ENCODE measurements at regions not wholly inside any gene's neighbourhood (a gene's known extent, or its start where the extent isn't known, plus 50 kb on each side); places are given as distances from the start of the nearest gene placed in this dataset.

DNA sequence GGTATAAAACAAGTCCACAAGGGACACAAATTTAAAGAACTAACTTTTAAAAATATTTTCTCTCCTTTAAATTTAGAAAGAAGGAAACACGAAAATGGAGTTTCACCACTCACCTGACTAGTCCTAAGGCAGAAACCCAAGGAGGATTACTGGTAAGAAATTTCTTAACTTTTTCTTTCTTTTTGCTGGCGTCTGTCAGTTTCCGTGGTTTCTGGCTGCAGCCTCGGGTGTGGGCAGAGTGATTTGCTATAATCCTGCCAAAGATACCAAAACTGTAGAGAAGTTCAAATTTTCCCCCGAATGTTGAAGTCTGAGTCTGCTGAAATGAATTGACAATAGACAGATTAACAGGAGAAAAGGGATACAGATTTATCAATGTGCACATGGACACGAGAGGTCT lies 843.6 kb upstream of the ALCAM start:
- Histone ChIP-seq H3K9ac (ENCODE audit: low read length) (no peak overlapping the region), H3K27ac (ENCODE audit: low read depth, low read length) (no peak overlapping the region), H3K4me1 (ENCODE audit: control insufficient read depth, insufficient read depth, low read length) (peaks cover 26% of the 10 kb centered on the region), H3K4me3 (ENCODE audit: low read depth, low read length) (no peak overlapping the region), H3K36me3 (ENCODE audit: control insufficient read depth, insufficient read depth, low read length) (no peaks in the 10 kb centered on the region), H3K27me3 (ENCODE audit: control insufficient read depth, insufficient read depth, low read length) (no peaks in the 10 kb centered on the region), H3K9me3 (ENCODE audit: control insufficient read depth, insufficient read depth, low read depth, low read length) (peaks cover 2% of the 10 kb centered on the region; the same call in 1 of the 2 replicates)

DNA sequence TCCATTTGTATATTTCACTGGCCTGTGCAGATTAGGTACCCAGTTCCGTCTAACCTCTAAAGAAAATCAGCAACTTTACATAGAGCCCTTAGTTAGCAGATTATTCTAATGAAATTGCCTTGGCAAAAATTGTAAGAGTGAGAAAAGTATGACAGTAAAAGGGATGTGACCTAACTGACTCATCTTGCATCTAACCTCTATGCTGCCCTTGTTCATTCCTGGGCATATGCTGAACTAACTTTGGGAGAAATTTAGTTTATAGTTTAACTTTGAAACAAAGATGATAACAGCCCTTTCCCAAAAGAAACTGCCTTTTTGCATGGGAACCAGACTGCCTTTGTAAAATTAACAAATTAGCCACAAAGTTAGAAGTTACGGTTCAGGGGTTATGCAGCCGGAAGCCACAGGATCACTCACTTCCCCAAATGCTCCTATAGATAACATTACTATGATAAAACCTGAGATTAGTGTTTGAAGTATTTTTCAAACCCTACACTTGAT lies 839.8 kb upstream of the ALCAM start:
- H3K4me3 ChIP-seq (ENCODE audit: low read depth, low read length) = no peak overlapping the region
- H3K9ac ChIP-seq (ENCODE audit: low read length) = no peak overlapping the region
- H3K36me3 ChIP-seq (ENCODE audit: control insufficient read depth, insufficient read depth, low read length) = no peaks in the 10 kb centered on the region
- peaks cover 13% of the 10 kb centered on the region; the same call in 1 of the 2 replicates for H3K9me3 ChIP-seq (ENCODE audit: control insufficient read depth, insufficient read depth, low read depth, low read length)
- no peak overlapping the region for H3K27ac ChIP-seq (ENCODE audit: low read depth, low read length)
- no peaks in the 10 kb centered on the region for H3K27me3 ChIP-seq (ENCODE audit: control insufficient read depth, insufficient read depth, low read length)
- 0 out of 2 replicates have a peak, but pooled peaks cover 5% of the 10 kb centered on the region for H3K4me1 ChIP-seq (ENCODE audit: control insufficient read depth, insufficient read depth, low read length)

DNA sequence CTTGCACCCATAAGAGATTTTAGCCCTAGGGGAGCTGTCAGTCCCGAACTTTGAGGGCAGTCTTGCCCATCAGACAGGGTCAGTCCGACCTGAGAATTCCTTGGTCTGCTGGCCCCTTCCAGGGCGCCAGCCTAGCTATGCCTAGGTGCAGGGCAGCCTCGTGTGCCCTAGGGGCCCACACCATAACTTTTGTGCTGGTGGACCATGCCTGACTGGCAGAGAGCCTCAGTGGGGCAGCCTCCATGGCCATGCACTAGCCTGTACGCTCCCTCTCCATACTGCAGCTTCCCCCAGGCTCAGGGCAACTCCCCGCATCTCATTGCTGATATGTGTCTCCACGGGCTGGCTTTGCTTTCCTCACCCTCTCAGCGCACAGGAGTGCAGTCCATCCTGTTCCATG lies 835.8 kb upstream of the ALCAM start:
- Histone ChIP-seq H3K9ac (ENCODE audit: low read length) (no peak overlapping the region), H3K4me3 (ENCODE audit: low read depth, low read length) (no peak overlapping the region), H3K36me3 (ENCODE audit: control insufficient read depth, insufficient read depth, low read length) (no peaks in the 10 kb centered on the region), H3K27ac (ENCODE audit: low read depth, low read length) (no peak overlapping the region), H3K4me1 (ENCODE audit: control insufficient read depth, insufficient read depth, low read length) (no peaks in the 10 kb centered on the region), H3K9me3 (ENCODE audit: control insufficient read depth, insufficient read depth, low read depth, low read length) (peaks cover 32% of the 10 kb centered on the region; the same call in 1 of the 2 replicates), H3K27me3 (ENCODE audit: control insufficient read depth, insufficient read depth, low read length) (no peaks in the 10 kb centered on the region)

DNA sequence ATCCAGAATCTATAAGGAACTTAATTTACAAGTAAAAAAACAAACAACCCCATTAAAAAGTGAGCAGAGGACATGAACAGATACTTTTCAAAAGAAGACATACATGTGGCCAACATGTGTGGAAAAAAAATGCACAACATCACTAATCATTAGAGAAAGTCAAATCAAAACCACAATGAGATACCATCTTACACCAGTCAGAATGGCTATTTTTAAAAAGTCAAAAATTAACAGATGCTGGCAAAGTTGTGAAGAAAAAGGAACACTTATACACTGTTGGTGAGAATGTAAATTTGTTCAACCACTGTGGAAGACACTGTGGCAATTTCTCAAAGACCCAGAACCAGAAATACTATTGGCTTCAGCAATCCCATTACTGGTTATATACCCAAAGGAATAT lies 830.0 kb upstream of the ALCAM start:
- peaks cover 20% of the 10 kb centered on the region; the same call in 1 of the 2 replicates for H3K9me3 ChIP-seq (ENCODE audit: control insufficient read depth, insufficient read depth, low read depth, low read length)
- H3K27ac ChIP-seq (ENCODE audit: low read depth, low read length) = no peak overlapping the region
- H3K4me3 ChIP-seq (ENCODE audit: low read depth, low read length) = no peak overlapping the region
- H3K9ac ChIP-seq (ENCODE audit: low read length) = no peak overlapping the region
- H3K27me3 ChIP-seq (ENCODE audit: control insufficient read depth, insufficient read depth, low read length) = no peaks in the 10 kb centered on the region
- H3K36me3 ChIP-seq (ENCODE audit: control insufficient read depth, insufficient read depth, low read length) = no peaks in the 10 kb centered on the region
- no peaks in the 10 kb centered on the region for H3K4me1 ChIP-seq (ENCODE audit: control insufficient read depth, insufficient read depth, low read length)

DNA sequence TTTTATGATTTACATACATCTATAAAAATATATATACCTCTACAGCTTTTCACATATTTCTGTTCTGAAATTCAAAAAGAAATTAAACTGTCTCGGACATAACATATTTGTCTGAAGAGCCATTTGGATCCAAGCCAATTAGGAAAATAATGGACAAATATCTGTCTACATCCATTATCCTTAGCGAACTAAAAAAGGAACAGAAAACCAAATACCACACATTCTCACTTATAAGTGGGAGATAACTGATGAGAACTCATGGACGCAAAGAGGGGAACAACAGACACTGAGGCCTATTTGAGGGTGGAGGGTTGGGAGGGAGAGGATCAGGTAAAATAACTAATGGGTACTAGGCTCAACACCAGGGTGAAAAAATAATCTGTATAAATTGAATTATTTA lies 829.4 kb upstream of the ALCAM start:
- no peak overlapping the region for H3K9ac ChIP-seq (ENCODE audit: low read length)
- H3K27ac ChIP-seq (ENCODE audit: low read depth, low read length) = no peak overlapping the region
- H3K4me3 ChIP-seq (ENCODE audit: low read depth, low read length) = no peak overlapping the region
- H3K27me3 ChIP-seq (ENCODE audit: control insufficient read depth, insufficient read depth, low read length) = no peaks in the 10 kb centered on the region
- H3K9me3 ChIP-seq (ENCODE audit: control insufficient read depth, insufficient read depth, low read depth, low read length) = peaks cover 16% of the 10 kb centered on the region; the same call in 1 of the 2 replicates
- H3K36me3 ChIP-seq (ENCODE audit: control insufficient read depth, insufficient read depth, low read length) = no peaks in the 10 kb centered on the region
- no peaks in the 10 kb centered on the region for H3K4me1 ChIP-seq (ENCODE audit: control insufficient read depth, insufficient read depth, low read length)

DNA sequence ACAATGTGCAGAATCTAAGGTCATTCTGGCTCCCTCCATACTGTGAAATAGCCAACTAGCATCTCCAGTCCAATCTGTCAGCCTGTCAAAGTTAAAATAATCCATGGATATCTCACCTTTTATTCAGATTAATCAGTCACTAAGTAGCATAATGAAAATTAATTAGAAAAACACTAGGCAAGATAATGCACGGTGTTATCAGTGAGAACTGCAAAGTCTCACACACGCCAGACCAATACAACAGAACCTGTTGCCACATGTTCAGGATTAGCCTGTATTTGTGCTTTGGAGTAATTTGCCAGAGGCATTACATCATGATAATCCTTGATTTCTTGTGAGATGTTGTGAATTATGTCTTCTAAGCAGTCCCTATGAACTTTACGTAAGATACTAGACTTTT lies 820.4 kb upstream of the ALCAM start:
- H3K9ac ChIP-seq (ENCODE audit: low read length) = no peak overlapping the region
- H3K4me3 ChIP-seq (ENCODE audit: low read depth, low read length) = no peak overlapping the region
- no peak overlapping the region for H3K27ac ChIP-seq (ENCODE audit: low read depth, low read length)
- H3K4me1 ChIP-seq (ENCODE audit: control insufficient read depth, insufficient read depth, low read length) = peaks cover 40% of the 10 kb centered on the region
- peaks cover 4% of the 10 kb centered on the region; the same call in 1 of the 2 replicates for H3K27me3 ChIP-seq (ENCODE audit: control insufficient read depth, insufficient read depth, low read length)
- no peaks in the 10 kb centered on the region for H3K36me3 ChIP-seq (ENCODE audit: control insufficient read depth, insufficient read depth, low read length)
- no peaks in the 10 kb centered on the region for H3K9me3 ChIP-seq (ENCODE audit: control insufficient read depth, insufficient read depth, low read depth, low read length)

DNA sequence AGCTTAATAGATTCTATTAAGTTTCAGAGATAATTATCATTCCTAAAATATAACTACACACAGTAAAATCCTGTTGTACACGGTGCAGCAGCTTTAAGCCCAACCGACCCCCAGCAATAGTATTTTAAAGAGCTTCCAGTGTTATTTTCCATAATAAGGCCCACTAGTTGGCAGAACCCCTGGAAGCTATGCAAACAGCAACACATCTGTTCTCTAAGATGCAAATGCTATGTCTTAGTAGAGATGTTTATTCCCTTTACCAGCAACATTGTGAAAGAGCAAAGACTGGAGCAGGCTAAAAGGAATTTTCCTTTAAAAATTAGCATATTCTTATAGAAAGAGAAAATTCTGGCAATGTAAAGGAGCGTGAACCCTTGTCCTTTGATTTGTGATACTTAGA lies 819.7 kb upstream of the ALCAM start:
- Histone ChIP-seq H3K4me3 (ENCODE audit: low read depth, low read length) (no peak overlapping the region), H3K27ac (ENCODE audit: low read depth, low read length) (no peak overlapping the region), H3K27me3 (ENCODE audit: control insufficient read depth, insufficient read depth, low read length) (peaks cover 4% of the 10 kb centered on the region; the same call in 1 of the 2 replicates), H3K9ac (ENCODE audit: low read length) (no peak overlapping the region), H3K36me3 (ENCODE audit: control insufficient read depth, insufficient read depth, low read length) (no peaks in the 10 kb centered on the region), H3K9me3 (ENCODE audit: control insufficient read depth, insufficient read depth, low read depth, low read length) (no peaks in the 10 kb centered on the region), H3K4me1 (ENCODE audit: control insufficient read depth, insufficient read depth, low read length) (peaks cover 40% of the 10 kb centered on the region)

DNA sequence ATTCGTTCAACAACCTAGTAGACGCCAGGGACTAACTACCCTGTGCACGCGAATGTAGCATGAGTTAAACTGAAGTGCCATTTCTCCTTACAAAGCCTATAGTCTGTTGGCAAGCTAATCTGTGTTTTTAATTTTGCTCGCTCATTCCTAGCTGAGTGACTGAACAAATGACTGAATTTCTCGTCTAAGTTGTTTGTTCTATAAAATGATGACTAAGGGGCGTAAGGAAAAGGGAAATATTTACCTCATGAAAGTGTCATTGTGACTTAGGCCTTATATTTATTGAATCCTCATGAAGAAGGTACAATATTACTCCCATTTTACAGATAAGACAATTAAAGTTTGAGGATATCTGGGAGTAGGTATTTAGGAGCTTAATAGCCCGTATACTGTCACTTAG lies 818.3 kb upstream of the ALCAM start:
- Histone ChIP-seq H3K9me3 (ENCODE audit: control insufficient read depth, insufficient read depth, low read depth, low read length) (no peaks in the 10 kb centered on the region), H3K36me3 (ENCODE audit: control insufficient read depth, insufficient read depth, low read length) (no peaks in the 10 kb centered on the region), H3K4me1 (ENCODE audit: control insufficient read depth, insufficient read depth, low read length) (peaks cover 37% of the 10 kb centered on the region), H3K27ac (ENCODE audit: low read depth, low read length) (no peak overlapping the region), H3K9ac (ENCODE audit: low read length) (no peak overlapping the region), H3K27me3 (ENCODE audit: control insufficient read depth, insufficient read depth, low read length) (peaks cover 4% of the 10 kb centered on the region; the same call in 1 of the 2 replicates), H3K4me3 (ENCODE audit: low read depth, low read length) (no peak overlapping the region)

DNA sequence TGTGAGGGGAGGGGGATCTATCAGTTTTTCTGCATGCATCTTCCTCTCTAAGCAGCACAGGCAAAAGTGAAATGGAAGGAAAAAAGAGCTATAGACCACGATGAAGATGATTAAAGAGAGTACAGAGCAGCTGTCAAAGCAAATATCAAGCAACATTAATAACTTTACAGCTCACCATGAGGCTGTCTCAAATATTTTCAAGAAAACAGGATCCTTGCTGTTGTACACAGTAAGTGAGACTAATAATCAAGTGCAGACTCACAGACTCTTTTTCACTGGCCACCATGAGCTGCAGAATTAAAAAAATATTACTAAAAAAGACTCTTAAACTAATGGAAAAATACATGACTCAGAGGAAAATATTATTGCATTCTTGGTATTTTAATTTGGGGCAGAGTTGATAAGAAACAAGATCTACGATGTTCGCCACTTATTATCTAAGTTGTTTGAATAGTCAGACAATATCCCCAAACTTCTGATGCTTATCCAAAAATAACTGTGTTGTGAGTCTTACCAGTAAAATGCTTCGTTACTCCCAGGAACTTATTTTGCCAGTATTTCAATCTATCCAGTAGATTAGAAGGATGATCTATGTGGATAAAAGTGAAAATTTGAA lies 817.5 kb upstream of the ALCAM start:
- H3K36me3 ChIP-seq (ENCODE audit: control insufficient read depth, insufficient read depth, low read length) = no peaks in the 10 kb centered on the region
- no peak overlapping the region for H3K4me3 ChIP-seq (ENCODE audit: low read depth, low read length)
- no peak overlapping the region for H3K27ac ChIP-seq (ENCODE audit: low read depth, low read length)
- peaks cover 31% of the 10 kb centered on the region for H3K4me1 ChIP-seq (ENCODE audit: control insufficient read depth, insufficient read depth, low read length)
- H3K9me3 ChIP-seq (ENCODE audit: control insufficient read depth, insufficient read depth, low read depth, low read length) = no peaks in the 10 kb centered on the region
- no peak overlapping the region for H3K9ac ChIP-seq (ENCODE audit: low read length)
- H3K27me3 ChIP-seq (ENCODE audit: control insufficient read depth, insufficient read depth, low read length) = peaks cover 4% of the 10 kb centered on the region; the same call in 1 of the 2 replicates

DNA sequence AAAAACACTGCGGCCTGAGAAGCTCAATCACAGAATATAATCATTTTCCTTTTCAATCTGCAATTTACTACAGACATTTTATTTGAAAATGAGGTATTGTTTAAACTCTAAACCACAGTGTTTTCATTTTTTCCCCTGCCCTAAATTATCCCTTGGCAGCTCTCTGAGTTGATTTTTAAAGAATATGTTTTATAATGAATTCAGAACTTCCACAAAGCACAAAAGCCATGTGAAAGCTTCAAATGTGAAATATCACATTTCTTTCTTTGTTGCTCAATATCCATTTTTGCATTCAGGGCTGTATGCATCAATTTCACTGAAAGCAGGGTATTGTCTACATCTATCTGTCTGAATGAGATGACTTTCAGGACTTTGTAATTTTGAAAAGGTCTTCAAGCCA lies 813.6 kb upstream of the ALCAM start:
- peaks cover 7% of the 10 kb centered on the region; the same call in 1 of the 2 replicates for H3K4me1 ChIP-seq (ENCODE audit: control insufficient read depth, insufficient read depth, low read length)
- no peak overlapping the region for H3K27ac ChIP-seq (ENCODE audit: low read depth, low read length)
- no peak overlapping the region for H3K9ac ChIP-seq (ENCODE audit: low read length)
- H3K9me3 ChIP-seq (ENCODE audit: control insufficient read depth, insufficient read depth, low read depth, low read length) = no peaks in the 10 kb centered on the region
- no peaks in the 10 kb centered on the region for H3K36me3 ChIP-seq (ENCODE audit: control insufficient read depth, insufficient read depth, low read length)
- no peak overlapping the region for H3K4me3 ChIP-seq (ENCODE audit: low read depth, low read length)
- H3K27me3 ChIP-seq (ENCODE audit: control insufficient read depth, insufficient read depth, low read length) = no peaks in the 10 kb centered on the region; the same call in 1 of the 2 replicates

DNA sequence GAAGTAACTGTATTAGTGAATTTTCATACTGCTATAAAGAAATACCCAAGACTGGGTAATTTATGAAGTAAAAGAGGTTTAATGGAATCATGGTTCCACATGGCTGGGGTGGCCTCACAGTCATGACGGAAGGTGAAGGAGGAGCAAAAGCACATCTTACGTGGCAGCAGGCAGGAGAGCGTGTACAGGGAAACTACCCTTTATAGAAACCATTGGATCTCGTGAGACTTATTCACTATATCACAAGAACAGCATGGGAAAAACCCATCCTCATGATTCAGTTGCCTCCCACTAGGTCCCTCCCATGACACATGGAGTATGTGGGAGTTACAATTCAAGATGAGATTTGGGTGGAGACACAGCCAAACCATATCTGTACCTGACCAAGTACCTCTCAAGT lies 812.3 kb upstream of the ALCAM start:
- H3K9ac ChIP-seq (ENCODE audit: low read length) = no peak overlapping the region
- H3K9me3 ChIP-seq (ENCODE audit: control insufficient read depth, insufficient read depth, low read depth, low read length) = no peaks in the 10 kb centered on the region
- no peak overlapping the region for H3K4me3 ChIP-seq (ENCODE audit: low read depth, low read length)
- no peak overlapping the region for H3K27ac ChIP-seq (ENCODE audit: low read depth, low read length)
- no peaks in the 10 kb centered on the region for H3K36me3 ChIP-seq (ENCODE audit: control insufficient read depth, insufficient read depth, low read length)
- no peaks in the 10 kb centered on the region for H3K27me3 ChIP-seq (ENCODE audit: control insufficient read depth, insufficient read depth, low read length)
- no peaks in the 10 kb centered on the region for H3K4me1 ChIP-seq (ENCODE audit: control insufficient read depth, insufficient read depth, low read length)
